GM13976 (cell line): ENCODE measurements at regions not wholly inside any gene's neighbourhood (a gene's known extent, or its start where the extent isn't known, plus 50 kb on each side); places are given as distances from the start of the nearest gene placed in this dataset.

Experiments used
- DNase-seq: peaks from one replicate; pipeline ENCODE4 v3.0.0; 2012; ENCODE audit warnings: low spot score
- CTCF ChIP-seq: IDR thresholded peaks from 2 replicates; pipeline ENCODE4 v1.5.1; 2012; ENCODE audit warnings: borderline replicate concordance, mild to moderate bottlenecking; ENCODE audit not compliant: insufficient read depth; ENCODE audit errors: extremely low read depth, missing control alignments, control extremely low read depth
- in situ Hi-C: fragments of 300-500 bp; cut with MboI; formaldehyde crosslinking; loops from one replicate; pipeline ENCODE4 v1.12.0; 2022; ENCODE audit warnings: low sequenced_read_pairs, mixed read lengths, inconsistent platforms; ENCODE audit not compliant: unreplicated experiment

GRCh38 chr7:130959743-130960207 lies 225.8 kb upstream of the KLF14 start:
- peak; percentile 51 for TF ChIP-seq CTCF
- no peak for DNase-seq
- in situ Hi-C loops: no loop called here

GRCh38 chr7:130960208-130960988 lies 226.4 kb upstream of the KLF14 start:
- no peak for TF ChIP-seq CTCF

GRCh38 chr7:130961128-130961601 lies 227.2 kb upstream of the KLF14 start:
- TF ChIP-seq CTCF: no peak
- in situ Hi-C loops: no loop called here
- DNase-seq: peak; percentile 68

More at GRCh38 chr7:130960208-130960988, 226.4 kb upstream of the KLF14 start:
- in situ Hi-C loops: no loop called here
- peak; percentile 36 for DNase-seq

- in situ Hi-C loops: no loop called here
- TF ChIP-seq CTCF: no peak
- no peak for DNase-seq
Measured at GRCh38 chr7:130962109-130962508, 228.1 kb upstream of the KLF14 start.

GRCh38 chr7:130963339-130963738 lies 229.3 kb upstream of the KLF14 start:
- in situ Hi-C loops: no loop called here
- no peak for DNase-seq
- no peak for TF ChIP-seq CTCF

- DNase-seq: no peak
- in situ Hi-C loops: no loop called here
- TF ChIP-seq CTCF: no peak
Measured at GRCh38 chr7:130965515-130965914, 231.5 kb upstream of the KLF14 start.
